ENCODE measurements at regions not wholly inside any gene's neighbourhood (a gene's known extent, or its start where the extent isn't known, plus 50 kb on each side); places are given as distances from the start of the nearest gene placed in this dataset.
"Not testable (repeated sequence)": the region's sequence is repeated elsewhere in the genome, so short reads cannot be mapped to it uniquely, and the experiment has no call there.

GRCh38 chr22:35183917-35184316, 73.4 kb upstream of the HMGXB4 start:
- no peak for DNase-seq (ENCODE audit: low spot score)

- no peak for DNase-seq (ENCODE audit: low spot score)
Observed at GRCh38 chr22:35186492-35186891, 70.8 kb upstream of the HMGXB4 start.

GRCh38 chr22:35188930-35189329, 68.4 kb upstream of the HMGXB4 start:
- DNase-seq (ENCODE audit: low spot score), result not testable (repeated sequence)

GRCh38 chr22:35189559-35189958, 67.7 kb upstream of the HMGXB4 start:
- DNase-seq (ENCODE audit: low spot score), result no peak

- DNase-seq (ENCODE audit: low spot score), result no peak
Observed at GRCh38 chr22:35191412-35191811, 65.9 kb upstream of the HMGXB4 start.

- DNase-seq (ENCODE audit: low spot score), result no peak
Observed at GRCh38 chr22:35192129-35192918, 65.0 kb upstream of the HMGXB4 start.

GRCh38 chr22:35195226-35195625, 62.1 kb upstream of the HMGXB4 start:
- DNase-seq (ENCODE audit: low spot score), result no peak

GRCh38 chr22:35195821-35196220, 61.5 kb upstream of the HMGXB4 start:
- DNase-seq (ENCODE audit: low spot score), result no peak

GRCh38 chr22:35197071-35197470, 60.2 kb upstream of the HMGXB4 start:
- DNase-seq (ENCODE audit: low spot score), result no peak

GRCh38 chr22:35197886-35198285, 59.4 kb upstream of the HMGXB4 start:
- DNase-seq (ENCODE audit: low spot score), result no peak

- no peak for DNase-seq (ENCODE audit: low spot score)
Observed at GRCh38 chr22:35198738-35199137, 58.6 kb upstream of the HMGXB4 start.

- DNase-seq (ENCODE audit: low spot score), result no peak
Observed at GRCh38 chr22:35202376-35202775, 54.9 kb upstream of the HMGXB4 start.

- DNase-seq (ENCODE audit: low spot score), result no peak
Observed at GRCh38 chr22:35203583-35203982, 53.7 kb upstream of the HMGXB4 start.

GRCh38 chr22:35204807-35205775, 52.2 kb upstream of the HMGXB4 start:
- DNase-seq (ENCODE audit: low spot score), result no peak

- no peak for DNase-seq (ENCODE audit: low spot score)
Observed at GRCh38 chr22:35205961-35206360, 51.3 kb upstream of the HMGXB4 start.

- no peak for DNase-seq (ENCODE audit: low spot score)
Observed at GRCh38 chr22:35206889-35207288, 50.4 kb upstream of the HMGXB4 start.
